ENCODE measurements at regions not wholly inside any gene's neighbourhood (a gene's known extent, or its start where the extent isn't known, plus 50 kb on each side); places are given as distances from the start of the nearest gene placed in this dataset.
A peak's percentile ranks its signal among the peaks of the same experiment; 100 is the strongest.

GRCh38 chr11:15300341-15300740 lies 185.6 kb downstream of the INSC start:
- Histone ChIP-seq H3K4me1 (no peaks in the 10 kb centered on the region), H3K27me3 (no peaks in the 10 kb centered on the region), H3K9me3 (no peaks in the 10 kb centered on the region), H3K36me3 (no peaks in the 10 kb centered on the region), H3K9ac (no peak overlapping the region), H3K4me2 (no peak overlapping the region), H3K27ac (no peak overlapping the region), H4K20me1 (no peaks in the 10 kb centered on the region), H3K4me3 (no peak overlapping the region)
- TF ChIP-seq Cebpa-rat (IDR thresholded peaks at IDR 0.05) = no peak

GRCh38 chr11:15307619-15308024 lies 192.9 kb downstream of the INSC start:
- Histone ChIP-seq H3K27me3 (no peaks in the 10 kb centered on the region), H3K4me3 (no peak overlapping the region), H3K9me3 (no peaks in the 10 kb centered on the region), H3K4me1 (peaks cover 9% of the 10 kb centered on the region), H3K4me2 (peak overlapping the region; percentile 25), H4K20me1 (no peaks in the 10 kb centered on the region), H3K27ac (no peak overlapping the region), H3K36me3 (no peaks in the 10 kb centered on the region), H3K9ac (no peak overlapping the region)
- no peak for TF ChIP-seq Cebpa-rat (IDR thresholded peaks at IDR 0.05)

GRCh38 chr11:15308840-15309239 lies 194.1 kb downstream of the INSC start:
- TF ChIP-seq Cebpa-rat (IDR thresholded peaks at IDR 0.05) = no peak
- Histone ChIP-seq H3K27ac (no peak overlapping the region), H4K20me1 (no peaks in the 10 kb centered on the region), H3K4me1 (peaks cover 9% of the 10 kb centered on the region), H3K4me2 (no peak overlapping the region), H3K27me3 (no peaks in the 10 kb centered on the region), H3K36me3 (no peaks in the 10 kb centered on the region), H3K9me3 (no peaks in the 10 kb centered on the region), H3K4me3 (no peak overlapping the region), H3K9ac (no peak overlapping the region)

GRCh38 chr11:15309296-15309695 lies 194.6 kb downstream of the INSC start:
- no peak overlapping the region for H3K9ac ChIP-seq
- TF ChIP-seq Cebpa-rat (IDR thresholded peaks at IDR 0.05) = no peak
- H3K27ac ChIP-seq = no peak overlapping the region
- H3K4me3 ChIP-seq = no peak overlapping the region
- H3K27me3 ChIP-seq = no peaks in the 10 kb centered on the region
- H3K9me3 ChIP-seq = no peaks in the 10 kb centered on the region
- no peaks in the 10 kb centered on the region for H4K20me1 ChIP-seq
- H3K36me3 ChIP-seq = no peaks in the 10 kb centered on the region
- H3K4me1 ChIP-seq = peaks cover 9% of the 10 kb centered on the region
- no peak overlapping the region for H3K4me2 ChIP-seq

GRCh38 chr11:15313862-15314261 lies 199.1 kb downstream of the INSC start:
- Histone ChIP-seq H3K4me1 (no peaks in the 10 kb centered on the region), H4K20me1 (no peaks in the 10 kb centered on the region)

GRCh38 chr11:15318814-15319213 lies 204.1 kb downstream of the INSC start:
- H3K4me1 ChIP-seq = no peaks in the 10 kb centered on the region
- no peaks in the 10 kb centered on the region for H3K36me3 ChIP-seq
- H4K20me1 ChIP-seq = no peaks in the 10 kb centered on the region
- H3K9me3 ChIP-seq = no peaks in the 10 kb centered on the region
- H3K9ac ChIP-seq = no peak overlapping the region
- TF ChIP-seq Cebpa-rat (IDR thresholded peaks at IDR 0.05) = no peak
- no peak overlapping the region for H3K4me2 ChIP-seq
- H3K27me3 ChIP-seq = no peaks in the 10 kb centered on the region
- H3K27ac ChIP-seq = no peak overlapping the region
- no peak overlapping the region for H3K4me3 ChIP-seq

More at GRCh38 chr11:15313862-15314261, 199.1 kb downstream of the INSC start:
- no peak for TF ChIP-seq Cebpa-rat (IDR thresholded peaks at IDR 0.05)
- no peak overlapping the region for H3K4me2 ChIP-seq
- H3K4me3 ChIP-seq = no peak overlapping the region
- H3K9ac ChIP-seq = no peak overlapping the region
- H3K36me3 ChIP-seq = no peaks in the 10 kb centered on the region
- H3K27ac ChIP-seq = no peak overlapping the region
- H3K27me3 ChIP-seq = no peaks in the 10 kb centered on the region
- H3K9me3 ChIP-seq = no peaks in the 10 kb centered on the region

GRCh38 chr11:15326520-15326919 lies 211.8 kb downstream of the INSC start:
- Histone ChIP-seq H3K27me3 (no peaks in the 10 kb centered on the region), H3K27ac (no peak overlapping the region), H4K20me1 (no peaks in the 10 kb centered on the region), H3K9me3 (no peaks in the 10 kb centered on the region), H3K4me1 (no peaks in the 10 kb centered on the region), H3K9ac (no peak overlapping the region), H3K4me2 (no peak overlapping the region), H3K4me3 (no peak overlapping the region), H3K36me3 (no peaks in the 10 kb centered on the region)
- TF ChIP-seq Cebpa-rat (IDR thresholded peaks at IDR 0.05) = no peak

GRCh38 chr11:15327786-15328231 lies 213.1 kb downstream of the INSC start:
- H3K4me1 ChIP-seq = no peaks in the 10 kb centered on the region
- no peaks in the 10 kb centered on the region for H3K9me3 ChIP-seq
- no peak for TF ChIP-seq Cebpa-rat (IDR thresholded peaks at IDR 0.05)
- no peaks in the 10 kb centered on the region for H3K36me3 ChIP-seq
- H3K4me2 ChIP-seq = no peak overlapping the region
- H3K4me3 ChIP-seq = no peak overlapping the region
- no peak overlapping the region for H3K9ac ChIP-seq
- no peaks in the 10 kb centered on the region for H3K27me3 ChIP-seq
- no peaks in the 10 kb centered on the region for H4K20me1 ChIP-seq
- H3K27ac ChIP-seq = no peak overlapping the region

- H3K4me1 ChIP-seq = peaks cover 4% of the 10 kb centered on the region; the same call in 1 of the 2 replicates
- no peak for TF ChIP-seq Cebpa-rat (IDR thresholded peaks at IDR 0.05)
- no peak overlapping the region for H3K4me3 ChIP-seq
These were observed 218.7 kb downstream of the INSC start for GRCh38 chr11:15333407-15333806.

GRCh38 chr11:15334766-15335165 lies 220.0 kb downstream of the INSC start:
- Histone ChIP-seq H3K36me3 (no peaks in the 10 kb centered on the region), H4K20me1 (no peaks in the 10 kb centered on the region), H3K27ac (no peak overlapping the region), H3K4me1 (peaks cover 4% of the 10 kb centered on the region; the same call in 1 of the 2 replicates), H3K4me2 (no peak overlapping the region), H3K4me3 (no peak overlapping the region), H3K27me3 (no peaks in the 10 kb centered on the region), H3K9ac (no peak overlapping the region), H3K9me3 (peaks cover 9% of the 10 kb centered on the region)
- TF ChIP-seq Cebpa-rat (IDR thresholded peaks at IDR 0.05) = no peak

More at GRCh38 chr11:15333407-15333806, 218.7 kb downstream of the INSC start:
- Histone ChIP-seq H3K4me2 (no peak overlapping the region), H3K9ac (no peak overlapping the region), H3K27me3 (no peaks in the 10 kb centered on the region), H3K36me3 (no peaks in the 10 kb centered on the region), H3K9me3 (no peaks in the 10 kb centered on the region), H4K20me1 (no peaks in the 10 kb centered on the region), H3K27ac (no peak overlapping the region)

GRCh38 chr11:15336021-15336420 lies 221.3 kb downstream of the INSC start:
- TF ChIP-seq Cebpa-rat (IDR thresholded peaks at IDR 0.05) = no peak
- H3K9me3 ChIP-seq = peaks cover 17% of the 10 kb centered on the region
- no peak overlapping the region for H3K9ac ChIP-seq
- H3K27me3 ChIP-seq = no peaks in the 10 kb centered on the region
- no peak overlapping the region for H3K27ac ChIP-seq
- no peak overlapping the region for H3K4me2 ChIP-seq
- peaks cover 4% of the 10 kb centered on the region; the same call in 1 of the 2 replicates for H3K4me1 ChIP-seq
- no peak overlapping the region for H3K4me3 ChIP-seq
- no peaks in the 10 kb centered on the region for H3K36me3 ChIP-seq
- H4K20me1 ChIP-seq = no peaks in the 10 kb centered on the region

Measured in BLaER1 (cell line).